GM13976 (cell line): ENCODE measurements at regions not wholly inside any gene's neighbourhood (a gene's known extent, or its start where the extent isn't known, plus 50 kb on each side); places are given as distances from the start of the nearest gene placed in this dataset.

Experiments
- DNase-seq: peaks from one replicate; pipeline ENCODE4 v3.0.0; 2012; ENCODE audit warnings: low spot score
- in situ Hi-C: fragments of 300-500 bp; cut with MboI; formaldehyde crosslinking; loops from one replicate; pipeline ENCODE4 v1.12.0; 2022; ENCODE audit warnings: low sequenced_read_pairs, mixed read lengths, inconsistent platforms; ENCODE audit not compliant: unreplicated experiment
- TF ChIP-seq, protein P1 (sequence below): IDR thresholded peaks from 2 replicates; pipeline ENCODE4 v1.5.1; 2012; ENCODE audit warnings: borderline replicate concordance, mild to moderate bottlenecking; ENCODE audit not compliant: insufficient read depth; ENCODE audit errors: extremely low read depth, missing control alignments, control extremely low read depth

GRCh38 chr9:96027251-96028131, 152.0 kb downstream of the ERCC6L2 start:
- TF ChIP-seq, protein P1, sequence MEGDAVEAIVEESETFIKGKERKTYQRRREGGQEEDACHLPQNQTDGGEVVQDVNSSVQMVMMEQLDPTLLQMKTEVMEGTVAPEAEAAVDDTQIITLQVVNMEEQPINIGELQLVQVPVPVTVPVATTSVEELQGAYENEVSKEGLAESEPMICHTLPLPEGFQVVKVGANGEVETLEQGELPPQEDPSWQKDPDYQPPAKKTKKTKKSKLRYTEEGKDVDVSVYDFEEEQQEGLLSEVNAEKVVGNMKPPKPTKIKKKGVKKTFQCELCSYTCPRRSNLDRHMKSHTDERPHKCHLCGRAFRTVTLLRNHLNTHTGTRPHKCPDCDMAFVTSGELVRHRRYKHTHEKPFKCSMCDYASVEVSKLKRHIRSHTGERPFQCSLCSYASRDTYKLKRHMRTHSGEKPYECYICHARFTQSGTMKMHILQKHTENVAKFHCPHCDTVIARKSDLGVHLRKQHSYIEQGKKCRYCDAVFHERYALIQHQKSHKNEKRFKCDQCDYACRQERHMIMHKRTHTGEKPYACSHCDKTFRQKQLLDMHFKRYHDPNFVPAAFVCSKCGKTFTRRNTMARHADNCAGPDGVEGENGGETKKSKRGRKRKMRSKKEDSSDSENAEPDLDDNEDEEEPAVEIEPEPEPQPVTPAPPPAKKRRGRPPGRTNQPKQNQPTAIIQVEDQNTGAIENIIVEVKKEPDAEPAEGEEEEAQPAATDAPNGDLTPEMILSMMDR = no peak
- in situ Hi-C loops = no loop called here
- no peak for DNase-seq

- TF ChIP-seq, protein P1 = no peak
- DNase-seq = no peak
- in situ Hi-C loops = no loop called here
Observed at GRCh38 chr9:96026655-96027213, 151.2 kb downstream of the ERCC6L2 start.

GRCh38 chr9:96025995-96026602, 150.6 kb downstream of the ERCC6L2 start:
- peak; percentile 76 for DNase-seq
- in situ Hi-C loops = no loop called here

DNA sequence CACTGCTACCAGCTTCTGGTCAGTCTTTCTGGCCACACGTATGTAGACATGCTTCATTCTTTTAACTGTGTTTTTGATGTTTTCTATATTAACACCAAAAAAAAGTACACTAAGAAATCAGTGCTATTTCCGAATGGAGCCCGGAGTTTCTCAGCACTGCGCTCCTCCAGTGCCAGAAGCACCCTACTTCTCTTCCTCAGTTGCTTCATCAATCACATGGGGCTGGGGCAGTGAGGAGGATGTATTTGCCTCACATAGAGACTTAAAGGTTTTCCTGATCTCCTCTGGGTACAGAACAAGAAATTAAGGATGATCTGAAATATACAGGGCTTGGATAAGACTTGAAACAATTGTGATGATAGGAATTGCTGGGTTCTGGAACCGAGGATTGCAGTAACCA, 148.0 kb downstream of the ERCC6L2 start:
- in situ Hi-C loops = no loop called here
- TF ChIP-seq, protein P1 = no peak
- DNase-seq = no peak

More at GRCh38 chr9:96025995-96026602, 150.6 kb downstream of the ERCC6L2 start:
- TF ChIP-seq, protein P1 = peak; percentile 53

- in situ Hi-C loops = no loop called here
- peak; percentile 55 for DNase-seq
- TF ChIP-seq, protein P1 = no peak
Observed at GRCh38 chr9:96022445-96023051, 147.1 kb downstream of the ERCC6L2 start.

DNA sequence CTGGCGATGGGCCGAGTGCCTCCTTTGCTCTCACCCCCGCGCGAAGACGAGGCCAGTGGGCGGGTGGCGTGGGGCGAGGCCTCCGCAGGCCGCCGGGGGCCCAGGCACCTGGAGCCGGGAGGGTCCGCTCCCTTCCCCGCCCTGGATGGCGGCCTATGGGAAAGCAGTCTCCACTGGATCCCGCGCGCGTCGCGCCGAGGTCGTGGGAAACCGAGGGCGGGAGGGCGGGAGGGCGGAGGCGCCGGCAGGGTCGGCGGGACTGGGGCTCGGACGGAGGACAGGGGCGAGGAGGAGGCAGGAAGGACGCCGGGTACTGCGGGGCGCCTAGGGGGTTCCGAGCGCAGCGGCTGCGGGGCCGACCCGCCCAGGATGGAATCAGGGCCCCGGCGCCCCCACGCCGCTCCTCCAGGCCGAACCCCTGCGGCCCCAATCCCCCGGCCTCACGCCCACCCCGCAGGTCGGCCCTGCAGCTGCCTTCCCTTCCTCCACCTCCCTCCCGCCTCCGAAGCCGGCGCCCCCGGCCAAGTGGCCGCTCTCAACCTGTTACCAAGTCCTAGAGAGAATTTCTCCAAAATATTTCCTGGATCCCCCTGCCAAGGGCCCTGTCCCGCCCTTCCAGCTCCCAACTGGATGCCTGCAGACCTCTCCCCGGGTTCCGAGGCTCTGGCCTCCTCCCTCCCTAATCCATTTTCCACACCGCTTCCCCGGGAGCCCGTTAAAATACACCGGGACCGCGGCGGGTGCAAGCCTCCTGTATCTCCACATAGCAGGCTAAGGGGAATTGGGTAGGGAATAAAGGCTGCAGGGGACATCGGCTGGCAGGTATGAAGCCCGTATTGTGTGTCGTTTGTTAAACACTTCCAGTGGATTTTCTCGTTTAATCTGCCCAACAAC, 146.3 kb downstream of the ERCC6L2 start:
- TF ChIP-seq, protein P1 = no peak
- in situ Hi-C loops = no loop called here
- DNase-seq = peak; percentile 56
